ENCODE measurements at regions not wholly inside any gene's neighbourhood (a gene's known extent, or its start where the extent isn't known, plus 50 kb on each side); places are given as distances from the start of the nearest gene placed in this dataset.

GRCh38 chr17:77458202-77459017 is 317.6 kb downstream of the SEC14L1 start:
- TF ChIP-seq EZH2 (IDR thresholded peaks at IDR 0.05; ENCODE audit: low read length, missing control alignments) (no peak), CTCF (conservative IDR thresholded peaks at IDR 0.05 in 1 of 2, IDR thresholded peaks at IDR 0.05 in 1 of 2; ENCODE audit: low read depth in 1 of 2, low read length in 2 of 2) (no peak)
